ENCODE measurements at regions not wholly inside any gene's neighbourhood (a gene's known extent, or its start where the extent isn't known, plus 50 kb on each side); places are given as distances from the start of the nearest gene placed in this dataset.

DNA sequence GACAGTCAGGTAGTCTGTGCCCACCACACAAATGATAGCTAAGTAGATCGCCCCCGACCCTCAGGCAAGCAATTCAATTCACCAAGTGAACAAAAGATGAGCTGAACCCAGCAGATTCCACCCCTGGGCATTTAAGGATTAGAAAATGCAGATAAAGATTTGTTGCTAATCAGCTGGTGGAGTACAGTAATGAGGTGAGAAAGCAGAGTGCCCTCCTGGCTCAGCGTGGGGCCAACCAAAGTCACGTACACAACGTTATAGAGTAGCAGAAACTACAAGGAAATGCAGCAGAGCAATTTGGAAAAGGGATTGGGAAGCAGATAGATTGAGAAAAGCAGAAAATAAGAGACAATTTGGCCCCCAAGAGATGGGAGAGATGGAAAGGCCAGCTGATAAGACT lies 91.2 kb downstream of the SOX9 start:
- no peak for DNase-seq

GRCh38 chr17:72215490-72215889 lies 94.7 kb downstream of the SOX9 start:
- no peak for DNase-seq

DNA sequence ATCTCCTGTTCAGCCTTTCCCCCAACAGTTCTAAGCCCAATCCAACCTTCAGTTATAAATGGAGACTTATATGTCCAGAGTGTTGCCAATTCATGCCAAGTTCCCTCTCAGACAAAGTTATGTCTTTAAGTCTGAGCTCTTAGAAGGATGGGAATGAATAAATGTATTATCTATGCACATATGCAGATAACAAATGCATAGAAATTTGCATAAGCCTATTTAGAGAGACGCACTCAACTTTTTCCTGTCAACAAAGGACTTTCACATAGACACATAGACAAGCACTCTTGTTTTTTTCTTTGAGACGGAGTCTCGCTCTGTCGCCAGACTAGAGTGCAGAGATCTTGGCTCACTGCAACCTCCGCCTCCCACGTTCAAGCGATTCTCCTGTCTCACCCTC lies 95.1 kb downstream of the SOX9 start:
- no peak for DNase-seq

DNA sequence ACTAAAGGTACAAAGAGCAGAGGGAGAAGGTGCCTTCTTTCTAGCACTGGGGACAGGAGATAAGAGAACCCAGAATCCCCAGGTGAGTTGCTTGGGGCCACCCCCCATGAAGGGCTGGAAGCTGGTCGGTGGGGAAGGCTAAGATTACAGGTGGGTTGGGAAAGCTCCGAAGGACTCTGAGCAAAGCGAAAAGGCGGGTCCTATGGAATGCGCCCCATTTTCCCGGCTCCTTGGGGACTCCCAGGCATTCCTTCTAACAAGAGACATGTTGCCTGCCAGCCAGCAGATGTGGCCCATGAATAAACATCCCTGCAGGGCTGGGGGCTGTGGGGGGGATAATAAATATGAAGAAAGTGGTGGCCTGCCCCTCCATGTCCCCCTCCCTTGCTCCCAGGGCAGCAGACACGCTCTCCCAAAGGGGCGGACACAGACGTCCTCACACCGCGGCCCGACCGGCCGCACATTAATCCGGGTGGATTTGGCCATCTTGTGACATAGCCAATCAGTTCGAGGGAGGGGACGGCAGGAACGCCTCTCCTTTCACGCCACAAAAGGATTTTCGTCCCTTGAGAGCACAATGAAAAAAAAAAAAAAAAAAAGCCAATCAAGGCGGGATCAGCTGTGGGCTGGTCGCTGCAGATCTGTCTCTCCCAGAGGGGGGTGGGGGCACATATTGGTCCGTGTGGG lies 98.5 kb downstream of the SOX9 start:
- DNase-seq: no peak

GRCh38 chr17:72219824-72220493 lies 99.1 kb downstream of the SOX9 start:
- DNase-seq: no peak

GRCh38 chr17:72222661-72223380 lies 102.0 kb downstream of the SOX9 start:
- DNase-seq: no peak

GRCh38 chr17:72223866-72224291 lies 103.1 kb downstream of the SOX9 start:
- DNase-seq: no peak

DNA sequence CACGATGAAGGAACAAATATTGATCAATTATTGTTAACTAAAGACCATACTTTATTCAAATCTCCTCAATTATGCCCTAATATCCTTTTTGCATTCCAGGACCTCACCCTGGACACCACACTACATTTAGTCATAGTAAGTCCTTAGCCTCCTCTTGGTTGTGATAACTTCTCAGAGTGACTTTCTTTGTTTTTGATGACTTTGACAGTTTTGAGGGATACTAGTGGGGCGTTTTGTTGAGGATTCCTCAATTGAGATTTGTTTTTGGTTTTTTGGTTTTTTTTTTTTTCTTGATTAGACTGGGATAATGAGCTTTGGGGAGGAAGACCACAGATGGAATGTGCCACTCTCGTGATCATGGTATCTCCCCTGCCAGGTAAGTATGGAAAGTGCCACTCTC lies 105.5 kb downstream of the SOX9 start:
- no peak for DNase-seq

- DNase-seq: no peak
Measured at GRCh38 chr17:72233986-72234385, 113.2 kb downstream of the SOX9 start.

DNA sequence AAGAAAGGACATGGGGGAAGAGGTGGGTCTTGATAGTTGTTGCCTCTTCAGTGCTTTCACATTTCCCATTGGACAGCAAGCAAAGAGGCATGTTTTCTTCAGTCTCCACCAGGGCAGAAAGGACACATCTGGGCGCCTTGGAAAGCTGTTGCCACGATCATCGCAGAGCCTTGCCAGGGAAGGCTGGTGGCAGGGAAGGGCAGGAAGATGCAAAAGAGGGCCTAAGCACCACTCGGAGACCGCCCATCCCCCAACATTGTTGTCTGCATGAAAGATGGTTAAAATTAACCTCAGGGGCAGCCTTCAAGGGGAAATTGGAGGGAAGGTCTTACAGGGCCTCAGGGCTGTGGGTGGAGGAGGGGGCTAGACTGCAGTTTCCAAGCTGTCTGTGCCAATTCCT lies 114.2 kb downstream of the SOX9 start:
- DNase-seq: no peak

GRCh38 chr17:72236980-72237633 lies 116.3 kb downstream of the SOX9 start:
- no peak for DNase-seq

- no peak for DNase-seq
Measured at GRCh38 chr17:72238157-72238673, 117.4 kb downstream of the SOX9 start.

- DNase-seq: no peak
Measured at GRCh38 chr17:72239548-72239947, 118.7 kb downstream of the SOX9 start.

GRCh38 chr17:72240333-72240732 lies 119.5 kb downstream of the SOX9 start:
- no peak for DNase-seq

GRCh38 chr17:72244494-72244893 lies 123.7 kb downstream of the SOX9 start:
- DNase-seq: no peak

- DNase-seq: no peak
Measured at GRCh38 chr17:72244956-72245355, 124.1 kb downstream of the SOX9 start.

- no peak for DNase-seq
Measured at GRCh38 chr17:72249441-72249840, 128.6 kb downstream of the SOX9 start.

DNA sequence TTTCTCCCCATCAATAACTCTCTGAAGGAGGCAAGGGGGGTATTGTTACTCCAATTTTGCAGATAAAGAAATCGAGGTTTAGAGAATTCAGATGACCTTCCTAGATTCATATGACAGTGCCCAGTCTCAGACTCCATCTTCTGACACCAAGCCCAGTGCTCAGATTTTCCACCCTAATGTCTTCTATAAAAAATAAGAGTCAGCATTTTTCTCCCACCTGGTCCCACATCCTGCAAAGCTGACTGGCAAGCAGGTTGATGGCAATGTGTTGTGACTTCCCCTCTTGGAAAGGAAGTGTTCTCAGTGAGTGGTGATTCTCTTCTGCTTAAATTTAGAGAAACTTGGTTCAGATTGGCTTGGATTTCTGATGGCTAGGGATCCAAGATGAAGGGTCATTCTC lies 129.4 kb downstream of the SOX9 start:
- no peak for DNase-seq

DNA sequence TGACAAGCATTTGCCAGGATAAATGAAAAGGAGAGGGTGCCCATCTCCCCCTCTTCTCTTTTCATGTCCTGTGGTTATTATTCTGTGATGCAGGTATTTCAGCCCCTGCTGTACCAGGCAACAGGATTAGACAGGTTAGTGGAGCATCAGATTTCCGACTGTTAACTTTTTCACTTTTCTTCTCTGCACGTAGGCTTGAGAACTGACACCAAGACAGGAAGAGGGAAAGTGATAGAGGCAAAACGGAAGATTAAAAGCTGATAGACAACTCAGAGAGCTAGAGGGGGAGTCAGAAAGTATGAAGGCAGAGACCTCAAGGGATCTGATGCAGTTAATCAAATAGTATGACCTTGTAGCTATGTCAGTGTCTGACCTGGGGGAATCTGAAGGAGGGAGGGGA lies 132.8 kb downstream of the SOX9 start:
- DNase-seq: no peak

DNA sequence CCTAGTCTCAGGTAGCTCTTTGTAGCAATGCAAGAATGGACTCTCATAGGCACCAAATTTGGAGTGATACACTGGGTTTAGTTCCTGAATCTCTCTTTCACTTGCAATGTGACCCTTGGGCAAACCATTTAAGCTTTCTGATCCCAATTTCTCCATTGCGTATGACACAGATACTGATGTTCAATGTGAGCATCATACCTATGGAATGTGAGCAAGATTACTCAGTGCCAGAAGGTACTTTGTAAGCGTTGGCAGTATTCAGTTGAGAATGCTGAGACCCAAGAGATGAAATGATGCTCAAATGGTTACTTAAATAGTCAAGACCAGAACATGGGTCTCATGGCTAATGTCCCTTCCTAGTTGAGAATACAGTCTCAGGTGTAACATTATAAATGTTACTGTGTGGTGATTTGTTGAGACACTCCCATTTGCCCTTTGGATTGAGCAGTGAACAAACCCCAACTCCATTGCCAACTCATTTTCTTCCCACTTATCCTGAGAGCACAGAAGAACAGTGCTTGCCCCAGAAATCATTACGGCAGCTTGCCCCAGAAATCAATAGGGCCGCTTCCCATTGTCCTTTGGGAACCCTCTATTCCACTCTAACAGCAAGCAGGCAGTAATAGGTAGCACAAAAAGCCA lies 134.1 kb downstream of the SOX9 start:
- no peak for DNase-seq

- DNase-seq: no peak
Measured at GRCh38 chr17:72255481-72255880, 134.7 kb downstream of the SOX9 start.

GRCh38 chr17:72258711-72259110 lies 137.9 kb downstream of the SOX9 start:
- no peak for DNase-seq

DNA sequence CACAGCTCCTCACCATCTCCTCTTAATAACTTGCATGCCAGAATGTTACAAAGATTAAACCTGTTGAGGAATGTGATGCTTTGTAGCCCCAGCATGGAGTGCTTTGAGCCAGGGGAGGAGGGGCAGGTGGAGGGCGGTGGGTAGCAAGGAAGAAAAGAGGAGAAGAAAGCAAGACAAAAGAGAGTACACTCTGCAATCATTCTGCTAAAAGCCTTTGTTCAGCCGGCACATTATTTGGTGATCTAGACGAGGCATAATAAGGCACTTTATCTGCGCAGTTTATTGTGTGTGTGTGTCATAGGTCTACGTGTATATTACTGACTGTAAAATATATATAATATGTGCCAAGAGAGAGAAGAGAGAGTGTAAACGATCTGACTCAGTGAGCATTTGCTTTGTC lies 139.1 kb downstream of the SOX9 start:
- DNase-seq: no peak

Data from effector CD4-positive, alpha-beta T cell (primary cell).